Epithelial cell of proximal tubule (primary cell): ENCODE measurements at regions not wholly inside any gene's neighbourhood (a gene's known extent, or its start where the extent isn't known, plus 50 kb on each side); places are given as distances from the start of the nearest gene placed in this dataset.

Experiments
- DNase-seq: peaks from one replicate; pipeline ENCODE4 v3.0.0-alpha.2; 2011; ENCODE audit warnings: low read depth
- H3K4me3 ChIP-seq: 2 replicates; pipeline ENCODE4 v1.5.1; 2011; ENCODE audit warnings: low read depth, mild to moderate bottlenecking, low read length
- TF ChIP-seq, protein P1 (sequence below): conservative IDR thresholded peaks from 2 replicates; pipeline ENCODE4 v1.5.1; 2012; ENCODE audit warnings: low read depth, mild to moderate bottlenecking, low read length

DNA sequence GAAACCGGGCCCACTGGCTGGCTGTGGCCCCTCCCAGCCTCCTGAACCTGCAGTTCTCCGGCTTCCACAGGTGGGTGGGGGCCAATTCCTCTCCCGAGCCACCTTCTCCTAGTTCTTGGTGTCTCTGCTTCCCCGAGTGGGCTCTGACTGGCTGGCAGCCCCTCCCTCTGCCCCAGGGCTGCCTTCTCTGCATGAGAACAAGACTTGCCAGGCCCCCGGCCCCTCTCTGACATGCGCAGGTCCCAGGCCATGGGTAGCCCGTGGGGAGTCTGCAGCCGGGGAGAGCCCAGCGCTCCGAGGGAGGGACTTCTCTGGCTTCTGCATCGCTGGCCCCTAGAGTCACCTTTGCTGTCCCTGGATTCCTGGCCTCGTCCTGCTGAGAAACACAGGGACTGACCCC is 421.7 kb downstream of the IRX2 start:
- DNase-seq: no peak
- TF ChIP-seq, protein P1, sequence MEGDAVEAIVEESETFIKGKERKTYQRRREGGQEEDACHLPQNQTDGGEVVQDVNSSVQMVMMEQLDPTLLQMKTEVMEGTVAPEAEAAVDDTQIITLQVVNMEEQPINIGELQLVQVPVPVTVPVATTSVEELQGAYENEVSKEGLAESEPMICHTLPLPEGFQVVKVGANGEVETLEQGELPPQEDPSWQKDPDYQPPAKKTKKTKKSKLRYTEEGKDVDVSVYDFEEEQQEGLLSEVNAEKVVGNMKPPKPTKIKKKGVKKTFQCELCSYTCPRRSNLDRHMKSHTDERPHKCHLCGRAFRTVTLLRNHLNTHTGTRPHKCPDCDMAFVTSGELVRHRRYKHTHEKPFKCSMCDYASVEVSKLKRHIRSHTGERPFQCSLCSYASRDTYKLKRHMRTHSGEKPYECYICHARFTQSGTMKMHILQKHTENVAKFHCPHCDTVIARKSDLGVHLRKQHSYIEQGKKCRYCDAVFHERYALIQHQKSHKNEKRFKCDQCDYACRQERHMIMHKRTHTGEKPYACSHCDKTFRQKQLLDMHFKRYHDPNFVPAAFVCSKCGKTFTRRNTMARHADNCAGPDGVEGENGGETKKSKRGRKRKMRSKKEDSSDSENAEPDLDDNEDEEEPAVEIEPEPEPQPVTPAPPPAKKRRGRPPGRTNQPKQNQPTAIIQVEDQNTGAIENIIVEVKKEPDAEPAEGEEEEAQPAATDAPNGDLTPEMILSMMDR: no peak
- no peak overlapping the region for H3K4me3 ChIP-seq

DNA sequence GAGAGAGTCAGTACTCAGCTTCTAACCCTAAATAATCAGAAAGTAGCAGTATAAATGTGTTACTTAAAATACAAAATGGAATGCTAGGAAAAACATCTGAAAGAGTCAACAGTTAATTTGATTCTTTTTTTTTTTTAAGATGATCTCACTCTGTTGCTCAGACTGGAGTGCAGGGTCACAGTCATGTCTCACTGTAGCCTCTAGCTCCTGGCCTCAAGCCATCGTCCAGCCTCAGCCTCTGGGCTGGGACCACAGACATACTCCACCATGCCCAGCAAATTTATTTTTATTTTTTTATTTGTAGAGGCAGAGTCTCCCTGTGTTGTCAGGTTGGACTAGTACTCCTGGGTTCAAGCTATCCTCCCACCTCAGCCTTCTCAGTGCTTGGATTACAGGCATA is 424.9 kb downstream of the IRX2 start:
- TF ChIP-seq, protein P1: no peak
- no peak for DNase-seq
- no peak overlapping the region for H3K4me3 ChIP-seq

DNA sequence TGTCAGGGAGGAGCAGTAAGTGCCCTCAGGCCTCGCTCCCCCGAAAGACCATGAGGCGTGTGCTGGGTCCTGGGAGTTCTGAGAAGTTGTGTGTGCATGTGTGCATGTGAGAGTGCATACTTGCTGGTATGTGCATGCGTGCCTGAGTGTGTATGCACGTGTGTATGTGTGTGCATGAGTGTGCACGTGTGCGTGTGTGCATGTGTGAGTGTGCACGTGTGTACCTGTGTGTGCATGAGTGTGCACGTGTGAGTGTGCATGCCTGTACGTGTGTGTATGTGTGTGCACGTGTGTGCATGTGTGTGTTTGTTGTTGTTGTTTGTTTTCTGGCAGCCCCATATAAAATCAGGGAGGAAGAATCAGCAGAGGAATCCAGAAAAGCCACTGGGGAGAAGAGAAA is 426.7 kb downstream of the IRX2 start:
- TF ChIP-seq, protein P1: no peak
- H3K4me3 ChIP-seq: no peak overlapping the region

DNA sequence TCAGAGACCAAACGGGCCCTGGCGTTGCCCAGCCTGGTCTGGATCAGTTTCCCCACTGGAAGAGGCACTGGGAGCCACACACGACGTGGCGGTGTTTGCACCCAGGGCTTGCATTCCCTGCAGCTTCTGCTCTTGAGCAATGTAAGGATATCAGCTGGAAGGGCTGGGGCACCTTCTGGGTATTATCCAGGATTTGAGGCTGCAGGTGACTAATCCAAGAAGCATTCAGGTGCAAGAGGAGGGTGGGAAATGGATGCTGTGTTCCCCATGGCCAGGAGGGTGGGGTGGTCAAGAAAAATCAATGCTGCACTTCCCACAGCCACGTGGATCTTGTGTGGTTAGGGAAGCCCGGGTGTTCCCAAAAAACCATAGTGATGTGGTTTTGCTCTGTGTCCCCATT is 430.9 kb downstream of the IRX2 start:
- no peak overlapping the region for H3K4me3 ChIP-seq
- DNase-seq: no peak
- TF ChIP-seq, protein P1: no peak

More for the DNA sequence above, 426.7 kb downstream of the IRX2 start:
- DNase-seq: no peak

DNA sequence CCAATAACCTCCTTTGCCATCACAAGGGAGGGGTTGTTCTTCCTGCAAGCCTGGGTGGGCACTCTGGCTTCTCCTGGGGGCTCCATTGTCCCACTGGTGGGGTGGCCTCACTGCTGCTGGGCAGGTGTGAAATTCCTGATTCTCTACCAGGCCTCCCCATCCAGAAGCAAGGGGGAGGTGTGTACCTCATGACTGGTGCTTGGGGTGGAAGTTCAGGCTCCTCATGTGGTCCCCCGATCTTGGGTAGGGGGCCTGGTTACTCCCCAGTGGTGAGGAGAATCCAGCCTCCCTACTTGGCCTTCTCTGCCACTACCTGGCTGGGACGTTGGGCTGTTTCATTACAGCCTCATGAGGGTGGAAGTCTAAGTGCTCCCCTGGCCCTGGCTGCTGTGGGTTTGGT is 433.9 kb downstream of the IRX2 start:
- DNase-seq: no peak
- no peak overlapping the region for H3K4me3 ChIP-seq

DNA sequence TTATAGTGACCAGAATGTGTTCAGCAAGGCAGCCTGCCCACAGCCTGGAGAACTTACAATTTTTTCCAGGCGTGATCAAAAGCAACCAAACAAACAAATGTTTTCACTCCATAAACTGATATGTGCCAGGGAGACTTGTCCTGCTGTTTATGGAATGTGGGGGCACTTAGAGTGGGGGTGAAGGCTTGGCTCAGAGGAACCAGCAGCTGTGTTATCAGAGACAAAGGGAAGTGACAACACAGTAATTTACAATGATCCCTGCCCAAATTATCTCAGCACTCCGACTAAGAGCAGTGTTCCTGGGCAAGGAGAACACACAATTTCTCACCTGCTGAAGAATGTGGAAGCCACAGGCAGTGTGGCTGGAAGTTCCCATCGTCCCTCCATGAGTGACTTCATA is 429.1 kb upstream of the IRX4 start:
- TF ChIP-seq, protein P1: no peak
- H3K4me3 ChIP-seq: no peak overlapping the region

More for the DNA sequence above, 433.9 kb downstream of the IRX2 start:
- TF ChIP-seq, protein P1: no peak

DNA sequence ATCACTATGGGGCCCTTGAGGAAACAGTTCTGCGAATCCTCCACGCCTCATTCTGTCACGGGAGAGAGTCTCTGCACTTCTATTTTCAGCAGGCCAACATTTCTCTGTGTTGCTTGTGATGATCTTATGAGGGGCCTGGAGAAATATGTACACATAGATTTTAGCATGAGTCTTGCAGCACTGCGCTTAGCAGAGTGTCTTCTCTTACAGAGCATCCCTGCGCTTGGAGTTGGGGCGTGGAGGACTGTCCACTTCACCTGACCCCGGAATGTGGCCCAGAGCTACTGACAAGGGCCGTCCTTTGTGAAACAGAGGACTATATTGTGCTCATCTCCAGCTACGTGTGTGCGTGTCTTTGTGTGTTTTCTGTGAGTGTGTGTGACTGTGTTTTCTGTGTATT is 428.2 kb upstream of the IRX4 start:
- no peak for DNase-seq
- TF ChIP-seq, protein P1: no peak
- no peak overlapping the region for H3K4me3 ChIP-seq

More for the DNA sequence above, 429.1 kb upstream of the IRX4 start:
- DNase-seq: no peak
